Fibroblast of pulmonary artery (primary cell): ENCODE measurements at regions not wholly inside any gene's neighbourhood (a gene's known extent, or its start where the extent isn't known, plus 50 kb on each side); places are given as distances from the start of the nearest gene placed in this dataset.

Experiments used
- DNase-seq: peaks from one replicate; pipeline ENCODE4 v3.0.0-alpha.2; 2010; ENCODE audit warnings: low read depth
- H3K4me3 ChIP-seq: replicated peaks from 2 replicates; pipeline ENCODE4 v1.5.1; 2011; ENCODE audit warnings: low read depth, mild to moderate bottlenecking, control low read depth, low read length, moderate library complexity
- TF ChIP-seq, protein P1 (sequence below): IDR thresholded peaks from 2 replicates; pipeline ENCODE4 v1.5.1; 2011; ENCODE audit warnings: mild to moderate bottlenecking, control low read depth, low read length, inconsistent platforms; ENCODE audit errors: missing control alignments

DNA sequence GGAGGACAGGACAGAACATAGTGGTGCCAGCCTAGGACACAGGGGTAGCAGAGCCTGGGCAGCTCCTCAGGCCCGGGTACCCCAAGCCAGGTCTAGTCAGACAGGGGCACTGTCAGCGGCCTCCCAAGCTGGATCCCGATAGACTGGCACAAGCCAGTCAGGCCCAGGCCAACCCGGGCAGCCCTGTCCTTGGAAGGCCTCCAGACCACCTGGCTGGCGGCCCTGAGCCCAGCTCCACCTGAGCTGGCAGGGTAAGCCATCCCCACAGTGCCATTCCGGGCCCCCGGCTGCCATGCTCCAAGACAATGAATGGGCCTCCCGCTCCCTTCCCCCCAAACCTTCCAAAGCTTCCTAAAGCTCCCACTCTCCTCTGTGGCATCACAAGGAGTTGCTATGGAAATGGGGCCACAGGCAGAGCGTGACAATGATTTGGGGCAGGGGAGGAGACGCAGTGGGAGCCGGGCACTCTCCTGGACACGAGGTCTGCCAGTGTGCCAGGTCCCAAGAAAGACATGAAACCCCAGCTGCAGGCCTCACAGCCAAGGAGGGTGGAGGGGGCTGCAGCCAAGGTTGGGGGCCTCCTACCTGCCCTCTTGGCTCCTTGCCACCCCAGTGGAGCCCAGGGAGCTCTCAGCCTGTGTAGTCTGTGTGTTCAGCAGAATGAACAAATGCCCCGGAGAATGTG is 165.6 kb upstream of the LINGO1 start:
- H3K4me3 ChIP-seq, result no peak overlapping the region
- no peak for DNase-seq
- TF ChIP-seq, protein P1, sequence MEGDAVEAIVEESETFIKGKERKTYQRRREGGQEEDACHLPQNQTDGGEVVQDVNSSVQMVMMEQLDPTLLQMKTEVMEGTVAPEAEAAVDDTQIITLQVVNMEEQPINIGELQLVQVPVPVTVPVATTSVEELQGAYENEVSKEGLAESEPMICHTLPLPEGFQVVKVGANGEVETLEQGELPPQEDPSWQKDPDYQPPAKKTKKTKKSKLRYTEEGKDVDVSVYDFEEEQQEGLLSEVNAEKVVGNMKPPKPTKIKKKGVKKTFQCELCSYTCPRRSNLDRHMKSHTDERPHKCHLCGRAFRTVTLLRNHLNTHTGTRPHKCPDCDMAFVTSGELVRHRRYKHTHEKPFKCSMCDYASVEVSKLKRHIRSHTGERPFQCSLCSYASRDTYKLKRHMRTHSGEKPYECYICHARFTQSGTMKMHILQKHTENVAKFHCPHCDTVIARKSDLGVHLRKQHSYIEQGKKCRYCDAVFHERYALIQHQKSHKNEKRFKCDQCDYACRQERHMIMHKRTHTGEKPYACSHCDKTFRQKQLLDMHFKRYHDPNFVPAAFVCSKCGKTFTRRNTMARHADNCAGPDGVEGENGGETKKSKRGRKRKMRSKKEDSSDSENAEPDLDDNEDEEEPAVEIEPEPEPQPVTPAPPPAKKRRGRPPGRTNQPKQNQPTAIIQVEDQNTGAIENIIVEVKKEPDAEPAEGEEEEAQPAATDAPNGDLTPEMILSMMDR, result no peak

DNA sequence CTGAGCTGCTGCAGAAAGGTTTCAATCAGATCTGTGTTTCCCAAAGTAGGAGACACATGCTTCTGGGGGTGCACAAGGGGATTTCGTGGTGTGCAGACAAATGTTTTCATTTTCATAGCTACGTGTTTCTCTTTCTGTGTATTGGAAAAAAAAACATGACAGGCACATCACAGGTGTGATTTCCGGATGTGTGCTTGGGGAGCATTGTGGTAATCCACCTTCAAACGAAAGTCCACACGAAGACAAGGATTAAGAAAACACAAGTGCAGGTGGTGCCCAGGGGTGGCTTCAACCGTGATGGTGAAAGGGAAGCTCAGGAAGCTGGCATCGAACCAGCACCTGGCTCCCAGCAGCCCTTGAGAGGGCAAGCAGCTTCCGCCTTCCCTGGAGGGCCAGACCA is 164.6 kb upstream of the LINGO1 start:
- no peak for DNase-seq
- H3K4me3 ChIP-seq, result no peak overlapping the region
- TF ChIP-seq, protein P1, result no peak

DNA sequence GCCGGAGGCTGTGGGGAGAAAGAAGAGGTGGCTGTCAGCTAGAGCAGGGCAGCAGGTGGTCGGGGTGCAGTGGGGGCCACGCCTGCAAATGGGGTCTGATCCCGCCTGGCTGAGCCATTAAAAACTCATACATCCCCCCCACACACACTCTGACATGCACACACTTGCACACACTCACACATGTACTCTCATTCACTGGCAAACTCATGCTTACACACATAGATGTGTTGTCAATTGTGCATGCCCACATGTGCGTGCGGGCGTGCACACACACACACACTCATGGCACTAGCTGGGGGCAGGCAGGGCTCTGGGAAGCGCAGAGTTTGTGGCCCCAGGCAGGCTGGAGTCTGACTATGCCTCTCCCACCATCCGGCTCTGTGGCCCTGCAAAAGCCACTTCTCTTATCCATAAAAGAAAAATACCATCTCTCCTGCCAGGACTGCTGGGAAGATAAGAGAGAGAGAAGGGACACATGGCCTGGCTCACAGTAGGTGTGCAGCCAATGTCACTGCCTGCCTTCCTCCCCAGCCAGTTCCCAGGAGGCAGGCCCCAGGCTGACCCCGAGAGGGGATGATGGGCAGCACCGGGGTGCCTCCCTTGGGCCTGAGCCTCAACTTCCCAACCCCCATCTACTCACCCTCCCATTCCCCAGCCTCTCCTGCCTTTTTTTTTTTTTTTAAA is 163.5 kb upstream of the LINGO1 start:
- no peak for DNase-seq
- TF ChIP-seq, protein P1, result no peak
- no peak overlapping the region for H3K4me3 ChIP-seq

- H3K4me3 ChIP-seq, result no peak overlapping the region
- DNase-seq, result no peak
- TF ChIP-seq, protein P1, result no peak
These were observed 162.7 kb upstream of the LINGO1 start for GRCh38 chr15:77795446-77795845.

DNA sequence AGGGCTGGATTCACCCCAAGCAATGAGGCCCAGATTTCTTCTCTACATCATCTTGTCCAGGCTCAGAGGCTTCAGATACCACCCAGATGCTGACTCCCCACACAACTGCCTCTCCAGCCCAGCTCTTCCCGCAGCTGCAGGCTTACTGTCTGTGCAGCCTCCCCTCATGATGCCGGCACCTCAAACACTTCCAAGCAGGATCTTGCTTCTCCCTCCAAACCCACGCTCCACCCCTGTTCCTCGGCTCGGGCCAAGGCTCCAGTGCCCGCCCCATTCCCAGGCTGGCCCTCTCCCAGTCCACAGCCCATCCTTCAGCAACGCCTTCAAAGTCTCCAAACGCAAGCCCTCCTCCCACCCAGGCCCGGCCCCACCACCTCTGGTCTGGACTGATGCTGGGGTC is 159.2 kb upstream of the LINGO1 start:
- H3K4me3 ChIP-seq, result no peak overlapping the region
- DNase-seq, result no peak
- TF ChIP-seq, protein P1, result no peak

GRCh38 chr15:77790481-77790880 is 157.8 kb upstream of the LINGO1 start:
- DNase-seq, result no peak
- TF ChIP-seq, protein P1, result no peak
- no peak overlapping the region for H3K4me3 ChIP-seq

DNA sequence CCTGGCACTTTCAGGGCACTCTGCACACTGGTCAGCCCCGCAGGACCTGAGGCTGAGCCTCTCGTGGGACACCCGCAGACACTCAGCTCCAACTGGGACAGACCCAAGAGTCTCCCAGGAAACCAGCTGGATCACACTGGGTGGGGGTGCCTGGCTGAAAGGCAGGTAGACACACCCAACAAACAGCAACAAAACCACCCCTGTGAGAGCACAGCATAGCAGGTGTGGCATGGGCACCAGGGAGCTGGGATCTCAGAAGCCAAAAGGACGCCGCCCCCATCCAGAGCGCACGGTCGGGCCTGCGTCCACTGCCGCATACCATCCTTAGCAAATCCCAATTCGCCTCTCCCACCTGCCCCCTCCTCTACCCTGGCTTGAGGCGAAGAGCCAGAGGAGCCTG is 154.2 kb upstream of the LINGO1 start:
- no peak overlapping the region for H3K4me3 ChIP-seq
- no peak for DNase-seq
- TF ChIP-seq, protein P1, result no peak
